ENCODE measurements at regions not wholly inside any gene's neighbourhood (a gene's known extent, or its start where the extent isn't known, plus 50 kb on each side); places are given as distances from the start of the nearest gene placed in this dataset.

- H3K27ac ChIP-seq = no peak overlapping the region
- no peaks in the 10 kb centered on the region for H3K4me1 ChIP-seq
- H3K4me3 ChIP-seq = no peak overlapping the region
- TF ChIP-seq CTCF (IDR thresholded peaks at IDR 0.05) = no peak
- 48 to 58% methylated on average over 2 of the region's 2 CpGs for WGBS, 2 donors
- ATAC-seq (no peak), DNase-seq (no peak)
- intact Hi-C loops (cut with DNase I) = no loop called here
- H3K27me3 ChIP-seq = no peaks in the 10 kb centered on the region
- no peaks in the 10 kb centered on the region for H3K36me3 ChIP-seq
- H3K9me3 ChIP-seq = peaks cover 0 to 24% (median 0%) of the 10 kb centered on the region in 11 donors
Measured at GRCh38 chr9:92165484-92165883, 50.3 kb upstream of the SPTLC1 start.

All from heart right ventricle (tissue), 16 donors.